SU-DHL-6 (cell line): ENCODE measurements at regions not wholly inside any gene's neighbourhood (a gene's known extent, or its start where the extent isn't known, plus 50 kb on each side); places are given as distances from the start of the nearest gene placed in this dataset.

Experiments
- CTCF ChIP-seq: fragments of 200-600 bp; sonication (generic); IDR thresholded peaks from one replicate; pipeline ENCODE4 v1.5.1; 2017; ENCODE audit warnings: antibody characterized with exemption, mild to moderate bottlenecking, low read length, moderate library complexity; ENCODE audit not compliant: insufficient read depth, poor library complexity, severe bottlenecking
- EZH2phosphoT487 ChIP-seq: fragments of 200-600 bp; sonication (generic), shearing (Covaris generic); conservative IDR thresholded peaks from 2 replicates; pipeline ENCODE4 v1.6.1; 2018; ENCODE audit warnings: mild to moderate bottlenecking, antibody characterized with exemption, low read length, moderate library complexity, mixed read lengths

GRCh38 chr4:52535793-52536192 lies 123.3 kb downstream of the USP46 start:
- TF ChIP-seq EZH2phosphoT487 (no peak), CTCF (no peak)
